Stimulated activated naive CD8-positive, alpha-beta T cell treated with anti-CD3 and anti-CD28 coated beads, Interleukin-15, amount 100 ng/mL, for 72 hours (primary cell): ENCODE measurements at regions not wholly inside any gene's neighbourhood (a gene's known extent, or its start where the extent isn't known, plus 50 kb on each side); places are given as distances from the start of the nearest gene placed in this dataset.

Experiments used
- ATAC-seq: fragments of 150-1000 bp; cut with Tn5 transposase; 2 replicates; pipeline ENCODE4 v1.10.0; 2021; ENCODE audit warnings: mild to moderate bottlenecking, moderate library complexity
- DNase-seq, 2 donors: peaks; one replicate each; pipeline ENCODE4 v3.0.0; 2021 to 2022
- H3K27ac Mint-ChIP-seq, 2 donors: one replicate each; pipeline ENCODE4 v1.8.0; 2022; ENCODE audit warnings: mild to moderate bottlenecking in 2 of 2, mixed read lengths in 2 of 2, moderate library complexity in 2 of 2
- H3K27me3 Mint-ChIP-seq: one replicate; pipeline ENCODE4 v1.8.0; 2022; ENCODE audit warnings: mixed read lengths
- H3K4me1 Mint-ChIP-seq: one replicate; pipeline ENCODE4 v1.8.0; 2022; ENCODE audit warnings: mild to moderate bottlenecking, mixed read lengths
- H3K4me3 Mint-ChIP-seq, 2 donors: one replicate each; pipeline ENCODE4 v1.8.0; 2022; ENCODE audit warnings: mild to moderate bottlenecking in 2 of 2, mixed read lengths in 2 of 2, moderate library complexity in 1 of 2
- H3K9me3 Mint-ChIP-seq, 2 donors: one replicate each; pipeline ENCODE4 v1.8.0; 2022; ENCODE audit warnings: mixed read lengths in 2 of 2

- no peak for DNase-seq
- no peak for ATAC-seq
- Mint-ChIP-seq H3K9me3 (peaks cover 7 to 23% of the 10 kb centered on the region in 2 donors), H3K4me1 (no peaks in the 10 kb centered on the region), H3K27ac (no peak overlapping the region), H3K4me3 (no peak overlapping the region), H3K27me3 (peaks cover 5% of the 10 kb centered on the region)
Observed at GRCh38 chr3:181318321-181318720, 328.8 kb upstream of the DNAJC19 start.

- no peak overlapping the region for H3K4me3 Mint-ChIP-seq
- no peak overlapping the region for H3K27ac Mint-ChIP-seq
- ATAC-seq = no peak
- DNase-seq = no peak
- peaks cover 5% of the 10 kb centered on the region for H3K27me3 Mint-ChIP-seq
- H3K4me1 Mint-ChIP-seq = no peaks in the 10 kb centered on the region
- H3K9me3 Mint-ChIP-seq = peaks cover 5 to 16% of the 10 kb centered on the region in 2 donors
Observed at GRCh38 chr3:181317508-181317907, 328.0 kb upstream of the DNAJC19 start.

GRCh38 chr3:181316482-181316881 lies 326.9 kb upstream of the DNAJC19 start:
- no peak overlapping the region for H3K4me3 Mint-ChIP-seq
- no peak for DNase-seq
- peaks cover 5% of the 10 kb centered on the region for H3K27me3 Mint-ChIP-seq
- peaks cover 0 to 6% of the 10 kb centered on the region in 2 donors for H3K9me3 Mint-ChIP-seq
- no peaks in the 10 kb centered on the region for H3K4me1 Mint-ChIP-seq
- H3K27ac Mint-ChIP-seq = no peak overlapping the region
- ATAC-seq = no peak

GRCh38 chr3:181313335-181313734 lies 323.8 kb upstream of the DNAJC19 start:
- DNase-seq = no peak

GRCh38 chr3:181311186-181311585 lies 321.6 kb upstream of the DNAJC19 start:
- ATAC-seq (no peak), DNase-seq (no peak)
- Mint-ChIP-seq H3K4me3 (no peak overlapping the region), H3K9me3 (peaks cover 0 to 8% of the 10 kb centered on the region in 2 donors), H3K4me1 (no peaks in the 10 kb centered on the region), H3K27me3 (peaks cover 15% of the 10 kb centered on the region), H3K27ac (no peak overlapping the region)

More at GRCh38 chr3:181313335-181313734, 323.8 kb upstream of the DNAJC19 start:
- no peaks in the 10 kb centered on the region for H3K4me1 Mint-ChIP-seq
- H3K9me3 Mint-ChIP-seq = no peaks in the 10 kb centered on the region
- ATAC-seq = no peak
- H3K4me3 Mint-ChIP-seq = no peak overlapping the region
- no peak overlapping the region for H3K27ac Mint-ChIP-seq
- peaks cover 7% of the 10 kb centered on the region for H3K27me3 Mint-ChIP-seq

GRCh38 chr3:181302960-181303359 lies 313.4 kb upstream of the DNAJC19 start:
- H3K4me1 Mint-ChIP-seq = no peaks in the 10 kb centered on the region
- ATAC-seq (no peak), DNase-seq (no peak)
- H3K4me3 Mint-ChIP-seq = no peak overlapping the region
- peaks cover 0 to 8% of the 10 kb centered on the region in 2 donors for H3K9me3 Mint-ChIP-seq
- H3K27ac Mint-ChIP-seq = no peak overlapping the region
- H3K27me3 Mint-ChIP-seq = peaks cover 24% of the 10 kb centered on the region

- Mint-ChIP-seq H3K4me3 (no peak overlapping the region), H3K27me3 (peaks cover 14% of the 10 kb centered on the region), H3K9me3 (no peaks in the 10 kb centered on the region), H3K27ac (no peak overlapping the region), H3K4me1 (no peaks in the 10 kb centered on the region)
- DNase-seq (no peak), ATAC-seq (no peak)
Observed at GRCh38 chr3:181300033-181300432, 310.5 kb upstream of the DNAJC19 start.

GRCh38 chr3:181298421-181298820 lies 308.9 kb upstream of the DNAJC19 start:
- H3K4me3 Mint-ChIP-seq = no peak overlapping the region
- DNase-seq (no peak), ATAC-seq (no peak)
- H3K27ac Mint-ChIP-seq = no peak overlapping the region
- no peaks in the 10 kb centered on the region for H3K4me1 Mint-ChIP-seq
- H3K9me3 Mint-ChIP-seq = no peaks in the 10 kb centered on the region
- H3K27me3 Mint-ChIP-seq = peaks cover 10% of the 10 kb centered on the region

GRCh38 chr3:181292984-181293383 lies 303.4 kb upstream of the DNAJC19 start:
- Mint-ChIP-seq H3K9me3 (no peaks in the 10 kb centered on the region), H3K4me3 (no peak overlapping the region), H3K27ac (peak overlapping the region in 1 of 2 donors; percentile 49), H3K4me1 (no peaks in the 10 kb centered on the region), H3K27me3 (no peaks in the 10 kb centered on the region)
- DNase-seq = no peak
- ATAC-seq = peak; percentile 74

- H3K9me3 Mint-ChIP-seq = no peaks in the 10 kb centered on the region
- H3K4me3 Mint-ChIP-seq = no peak overlapping the region
- ATAC-seq = no peak
Observed at GRCh38 chr3:181290941-181291340, 301.4 kb upstream of the DNAJC19 start.

GRCh38 chr3:181289306-181289705 lies 299.8 kb upstream of the DNAJC19 start:
- Mint-ChIP-seq H3K27me3 (peaks cover 3% of the 10 kb centered on the region), H3K27ac (no peak overlapping the region), H3K4me3 (no peak overlapping the region), H3K4me1 (no peaks in the 10 kb centered on the region), H3K9me3 (no peaks in the 10 kb centered on the region)
- DNase-seq (no peak), ATAC-seq (no peak)

More at GRCh38 chr3:181290941-181291340, 301.4 kb upstream of the DNAJC19 start:
- Mint-ChIP-seq H3K27ac (no peak overlapping the region), H3K4me1 (no peaks in the 10 kb centered on the region), H3K27me3 (no peaks in the 10 kb centered on the region)
- no peak for DNase-seq

- Mint-ChIP-seq H3K27me3 (peaks cover 5% of the 10 kb centered on the region), H3K4me1 (no peaks in the 10 kb centered on the region), H3K4me3 (no peak overlapping the region), H3K9me3 (no peaks in the 10 kb centered on the region), H3K27ac (no peak overlapping the region)
- DNase-seq = no peak
- ATAC-seq = peak; percentile 42
Observed at GRCh38 chr3:181288145-181288544, 298.6 kb upstream of the DNAJC19 start.

- H3K27me3 Mint-ChIP-seq = peaks cover 1% of the 10 kb centered on the region
- H3K4me3 Mint-ChIP-seq = no peak overlapping the region
Observed at GRCh38 chr3:181279239-181279565, 289.7 kb upstream of the DNAJC19 start.

GRCh38 chr3:181278468-181279238 lies 289.1 kb upstream of the DNAJC19 start:
- H3K27ac Mint-ChIP-seq = no peak overlapping the region

More at GRCh38 chr3:181279239-181279565, 289.7 kb upstream of the DNAJC19 start:
- Mint-ChIP-seq H3K4me1 (no peaks in the 10 kb centered on the region), H3K9me3 (no peaks in the 10 kb centered on the region), H3K27ac (no peak overlapping the region)
- DNase-seq (no peak), ATAC-seq (no peak)

GRCh38 chr3:181276358-181276896 lies 286.9 kb upstream of the DNAJC19 start:
- H3K9me3 Mint-ChIP-seq = no peaks in the 10 kb centered on the region
- ATAC-seq (no peak), DNase-seq (no peak)
- H3K27ac Mint-ChIP-seq = no peak overlapping the region
- no peaks in the 10 kb centered on the region for H3K4me1 Mint-ChIP-seq
- H3K27me3 Mint-ChIP-seq = peaks cover 6% of the 10 kb centered on the region
- no peak overlapping the region for H3K4me3 Mint-ChIP-seq

More at GRCh38 chr3:181278468-181279238, 289.1 kb upstream of the DNAJC19 start:
- Mint-ChIP-seq H3K4me1 (no peaks in the 10 kb centered on the region), H3K4me3 (no peak overlapping the region), H3K27me3 (peaks cover 5% of the 10 kb centered on the region), H3K9me3 (no peaks in the 10 kb centered on the region)
- DNase-seq = no peak
- no peak for ATAC-seq

GRCh38 chr3:181274025-181274424 lies 284.5 kb upstream of the DNAJC19 start:
- ATAC-seq (no peak), DNase-seq (no peak)
- H3K27me3 Mint-ChIP-seq = peaks cover 6% of the 10 kb centered on the region
- H3K4me1 Mint-ChIP-seq = no peaks in the 10 kb centered on the region
- no peak overlapping the region for H3K27ac Mint-ChIP-seq
- no peak overlapping the region for H3K4me3 Mint-ChIP-seq
- no peaks in the 10 kb centered on the region for H3K9me3 Mint-ChIP-seq
